RWPE2 (cell line): ENCODE measurements at regions not wholly inside any gene's neighbourhood (a gene's known extent, or its start where the extent isn't known, plus 50 kb on each side); places are given as distances from the start of the nearest gene placed in this dataset.
"Not testable (repeated sequence)": the region's sequence is repeated elsewhere in the genome, so short reads cannot be mapped to it uniquely, and the experiment has no call there.

Source experiments
- ATAC-seq: fragments of 200-7000 bp; cut with Tn5 transposase; 3 replicates; pipeline ENCODE4 v1.9.1; 2021; ENCODE audit warnings: low read depth
- DNase-seq: peaks from one replicate; pipeline ENCODE4 v3.0.0-alpha.2; 2020; ENCODE audit warnings: low spot score
- H3K27ac ChIP-seq: fragments of 450-650 bp; 2 replicates; pipeline ENCODE4 v1.5.1; 2017; ENCODE audit warnings: mild to moderate bottlenecking; ENCODE audit not compliant: poor library complexity, severe bottlenecking
- H3K27me3 ChIP-seq: fragments of 250-450 bp; sonication (Bioruptor Pico); 2 replicates; pipeline ENCODE4 v1.5.1; 2021; ENCODE audit warnings: mild to moderate bottlenecking, moderate library complexity; ENCODE audit not compliant: insufficient read depth, poor library complexity, severe bottlenecking
- H3K36me3 ChIP-seq: fragments of 250-450 bp; sonication (Bioruptor Pico); 2 replicates; pipeline ENCODE4 v1.5.1; 2020; ENCODE audit warnings: low read depth, mild to moderate bottlenecking, moderate library complexity
- H3K4me1 ChIP-seq: fragments of 250-450 bp; sonication (Bioruptor Pico); 2 replicates; pipeline ENCODE4 v1.5.1; 2021; ENCODE audit warnings: mild to moderate bottlenecking, moderate library complexity; ENCODE audit not compliant: insufficient read depth, poor library complexity, severe bottlenecking
- H3K4me3 ChIP-seq: fragments of 250-450 bp; sonication (Bioruptor Pico); 2 replicates; pipeline ENCODE4 v1.5.1; 2021; ENCODE audit warnings: mild to moderate bottlenecking, moderate library complexity; ENCODE audit not compliant: severe bottlenecking
- H3K9me3 ChIP-seq: fragments of 250-450 bp; sonication (Bioruptor Pico); 2 replicates; pipeline ENCODE4 v1.5.1; 2021; ENCODE audit warnings: mild to moderate bottlenecking, moderate library complexity; ENCODE audit not compliant: severe bottlenecking
- CTCF ChIP-seq: fragments of 450-650 bp; IDR thresholded peaks from one replicate; pipeline ENCODE4 v1.5.1; 2017; ENCODE audit warnings: mild to moderate bottlenecking, moderate library complexity; ENCODE audit not compliant: poor library complexity, severe bottlenecking

GRCh38 chr6:112934433-112935327 is 587.5 kb downstream of the RFPL4B start:
- no peaks in the 10 kb centered on the region for H3K27me3 ChIP-seq
- H3K27ac ChIP-seq, result no peak overlapping the region
- ATAC-seq, result no peak
- peaks cover 2% of the 10 kb centered on the region for H3K9me3 ChIP-seq
- TF ChIP-seq CTCF, result no peak
- H3K36me3 ChIP-seq, result no peaks in the 10 kb centered on the region
- no peak overlapping the region for H3K4me3 ChIP-seq
- DNase-seq, result no peak
- H3K4me1 ChIP-seq, result no peaks in the 10 kb centered on the region

- Histone ChIP-seq H3K4me1 (no peaks in the 10 kb centered on the region), H3K9me3 (peaks cover 2% of the 10 kb centered on the region), H3K4me3 (no peak overlapping the region), H3K27me3 (no peaks in the 10 kb centered on the region), H3K27ac (no peak overlapping the region), H3K36me3 (no peaks in the 10 kb centered on the region)
- TF ChIP-seq CTCF, result no peak
- DNase-seq (no peak), ATAC-seq (no peak)
These were observed 588.4 kb downstream of the RFPL4B start for GRCh38 chr6:112935402-112936078.

- H3K4me3 ChIP-seq, result no peak overlapping the region
- peaks cover 2% of the 10 kb centered on the region for H3K9me3 ChIP-seq
- H3K36me3 ChIP-seq, result no peaks in the 10 kb centered on the region
- H3K27me3 ChIP-seq, result no peaks in the 10 kb centered on the region
- H3K27ac ChIP-seq, result no peak overlapping the region
- no peak for DNase-seq
- no peaks in the 10 kb centered on the region for H3K4me1 ChIP-seq
- no peak for ATAC-seq
- no peak for TF ChIP-seq CTCF
These were observed 588.9 kb downstream of the RFPL4B start for GRCh38 chr6:112936079-112936472.

- no peak for TF ChIP-seq CTCF
- Histone ChIP-seq H3K27me3 (no peaks in the 10 kb centered on the region), H3K4me3 (no peak overlapping the region), H3K4me1 (no peaks in the 10 kb centered on the region), H3K27ac (no peak overlapping the region), H3K36me3 (no peaks in the 10 kb centered on the region), H3K9me3 (peaks cover 2% of the 10 kb centered on the region)
- ATAC-seq (no peak), DNase-seq (no peak)
These were observed 589.4 kb downstream of the RFPL4B start for GRCh38 chr6:112936504-112936903.

GRCh38 chr6:112937690-112938089 is 590.6 kb downstream of the RFPL4B start:
- H3K9me3 ChIP-seq, ATAC-seq, H3K4me1 ChIP-seq, H3K27ac ChIP-seq, H3K27me3 ChIP-seq, H3K4me3 ChIP-seq, H3K36me3 ChIP-seq, DNase-seq: not testable (repeated sequence)
